ENCODE measurements at regions not wholly inside any gene's neighbourhood (a gene's known extent, or its start where the extent isn't known, plus 50 kb on each side); places are given as distances from the start of the nearest gene placed in this dataset.
"Not testable (repeated sequence)": the region's sequence is repeated elsewhere in the genome, so short reads cannot be mapped to it uniquely, and the experiment has no call there.

- no peaks in the 10 kb centered on the region for H3K36me3 Mint-ChIP-seq
- no peak overlapping the region for H3K27ac Mint-ChIP-seq
- DNase-seq, result no peak
- ATAC-seq, result no peak
- CTCF ChIA-PET, result no interaction called here
- H3K27me3 Mint-ChIP-seq, result no peaks in the 10 kb centered on the region
- H3K4me1 Mint-ChIP-seq, result no peaks in the 10 kb centered on the region
- no peak overlapping the region for H3K4me3 Mint-ChIP-seq
- no peaks in the 10 kb centered on the region for H3K9me3 Mint-ChIP-seq (ENCODE audit: low read depth)
Measured at GRCh38 chr6:115618256-115618655, 442.4 kb downstream of the FRK start.

- ATAC-seq, result no peak
- Mint-ChIP-seq H3K36me3 (no peaks in the 10 kb centered on the region), H3K9me3 (ENCODE audit: low read depth) (no peaks in the 10 kb centered on the region), H3K27ac (no peak overlapping the region), H3K4me3 (no peak overlapping the region), H3K27me3 (no peaks in the 10 kb centered on the region), H3K4me1 (no peaks in the 10 kb centered on the region)
- CTCF ChIA-PET, result no interaction called here
- DNase-seq, result no peak
Measured at GRCh38 chr6:115617031-115617430, 443.7 kb downstream of the FRK start.

- Mint-ChIP-seq H3K4me3 (no peak overlapping the region), H3K36me3 (no peaks in the 10 kb centered on the region), H3K27ac (no peak overlapping the region), H3K27me3 (no peaks in the 10 kb centered on the region), H3K4me1 (no peaks in the 10 kb centered on the region), H3K9me3 (ENCODE audit: low read depth) (peaks cover 2% of the 10 kb centered on the region)
- CTCF ChIA-PET, result no interaction called here
- no peak for ATAC-seq
- no peak for DNase-seq
Measured at GRCh38 chr6:115613488-115613887, 447.2 kb downstream of the FRK start.

- no peak overlapping the region for H3K4me3 Mint-ChIP-seq
- no peak overlapping the region for H3K27ac Mint-ChIP-seq
- no peaks in the 10 kb centered on the region for H3K27me3 Mint-ChIP-seq
- no peak for DNase-seq
- H3K36me3 Mint-ChIP-seq, result no peaks in the 10 kb centered on the region
- no peaks in the 10 kb centered on the region for H3K4me1 Mint-ChIP-seq
- CTCF ChIA-PET, result no interaction called here
- peaks cover 2% of the 10 kb centered on the region for H3K9me3 Mint-ChIP-seq (ENCODE audit: low read depth)
- ATAC-seq, result no peak
Measured at GRCh38 chr6:115612796-115613479, 447.8 kb downstream of the FRK start.

- ATAC-seq (no peak), DNase-seq (no peak)
- no peaks in the 10 kb centered on the region for H3K27me3 Mint-ChIP-seq
- H3K36me3 Mint-ChIP-seq, result no peaks in the 10 kb centered on the region
- no peak overlapping the region for H3K27ac Mint-ChIP-seq
- H3K4me3 Mint-ChIP-seq, result no peak overlapping the region
- no peaks in the 10 kb centered on the region for H3K4me1 Mint-ChIP-seq
- peaks cover 2% of the 10 kb centered on the region for H3K9me3 Mint-ChIP-seq (ENCODE audit: low read depth)
- CTCF ChIA-PET, result interaction anchor here (1.2 kb wide), 1 partner anchor 21 kb away, joined by 3 read pairs; no protein-coding TSS in a partner anchor
Measured at GRCh38 chr6:115612216-115612615, 448.5 kb downstream of the FRK start.

- ATAC-seq (no peak), DNase-seq (no peak)
- Mint-ChIP-seq H3K4me3 (no peak overlapping the region), H3K27ac (no peak overlapping the region), H3K27me3 (no peaks in the 10 kb centered on the region), H3K9me3 (ENCODE audit: low read depth) (peaks cover 2% of the 10 kb centered on the region), H3K36me3 (no peaks in the 10 kb centered on the region), H3K4me1 (no peaks in the 10 kb centered on the region)
- CTCF ChIA-PET, result no interaction called here
Measured at GRCh38 chr6:115610696-115611095, 450.0 kb downstream of the FRK start.

GRCh38 chr6:115609111-115609510 lies 451.6 kb downstream of the FRK start:
- H3K27me3 Mint-ChIP-seq, result no peaks in the 10 kb centered on the region
- no peaks in the 10 kb centered on the region for H3K36me3 Mint-ChIP-seq
- no peak overlapping the region for H3K4me3 Mint-ChIP-seq
- ATAC-seq (no peak), DNase-seq (no peak)
- H3K9me3 Mint-ChIP-seq (ENCODE audit: low read depth), result peaks cover 2% of the 10 kb centered on the region
- no peak overlapping the region for H3K27ac Mint-ChIP-seq
- CTCF ChIA-PET, result no interaction called here
- H3K4me1 Mint-ChIP-seq, result no peaks in the 10 kb centered on the region

GRCh38 chr6:115602466-115602865 lies 458.2 kb downstream of the FRK start:
- Mint-ChIP-seq H3K9me3 (ENCODE audit: low read depth) (no peaks in the 10 kb centered on the region), H3K27ac (no peak overlapping the region), H3K4me1 (no peaks in the 10 kb centered on the region), H3K36me3 (no peaks in the 10 kb centered on the region), H3K27me3 (no peaks in the 10 kb centered on the region), H3K4me3 (no peak overlapping the region)
- no peak for DNase-seq
- ATAC-seq, result no peak
- CTCF ChIA-PET, result no interaction called here

GRCh38 chr6:115601509-115601908 lies 459.2 kb downstream of the FRK start:
- Mint-ChIP-seq H3K27me3 (no peaks in the 10 kb centered on the region), H3K27ac (no peak overlapping the region), H3K9me3 (ENCODE audit: low read depth) (no peaks in the 10 kb centered on the region), H3K36me3 (no peaks in the 10 kb centered on the region), H3K4me1 (no peaks in the 10 kb centered on the region), H3K4me3 (no peak overlapping the region)
- CTCF ChIA-PET, result no interaction called here
- DNase-seq (no peak), ATAC-seq (no peak)

GRCh38 chr6:115601064-115601463 lies 459.6 kb downstream of the FRK start:
- no peak for ATAC-seq
- no peaks in the 10 kb centered on the region for H3K4me1 Mint-ChIP-seq
- DNase-seq, result no peak
- H3K36me3 Mint-ChIP-seq, result no peaks in the 10 kb centered on the region
- H3K27ac Mint-ChIP-seq, result no peak overlapping the region
- H3K27me3 Mint-ChIP-seq, result no peaks in the 10 kb centered on the region
- no peaks in the 10 kb centered on the region for H3K9me3 Mint-ChIP-seq (ENCODE audit: low read depth)
- CTCF ChIA-PET, result no interaction called here
- H3K4me3 Mint-ChIP-seq, result no peak overlapping the region

GRCh38 chr6:115594891-115595290 lies 465.8 kb downstream of the FRK start:
- Mint-ChIP-seq H3K9me3 (ENCODE audit: low read depth) (peaks cover 5% of the 10 kb centered on the region), H3K36me3 (no peaks in the 10 kb centered on the region), H3K27me3 (no peaks in the 10 kb centered on the region), H3K4me3 (no peak overlapping the region), H3K4me1 (no peaks in the 10 kb centered on the region), H3K27ac (no peak overlapping the region)
- no peak for ATAC-seq
- DNase-seq, result no peak
- CTCF ChIA-PET, result no interaction called here

- Mint-ChIP-seq H3K4me1 (no peaks in the 10 kb centered on the region), H3K27ac (no peak overlapping the region), H3K9me3 (ENCODE audit: low read depth) (peaks cover 5% of the 10 kb centered on the region), H3K4me3 (no peak overlapping the region), H3K36me3 (no peaks in the 10 kb centered on the region), H3K27me3 (no peaks in the 10 kb centered on the region)
- CTCF ChIA-PET, result no interaction called here
- no peak for ATAC-seq
- no peak for DNase-seq
Measured at GRCh38 chr6:115592025-115592424, 468.7 kb downstream of the FRK start.

GRCh38 chr6:115589072-115589471 lies 471.6 kb downstream of the FRK start:
- H3K9me3 Mint-ChIP-seq (ENCODE audit: low read depth); H3K4me1 Mint-ChIP-seq; H3K4me3 Mint-ChIP-seq; ATAC-seq; CTCF ChIA-PET; H3K27ac Mint-ChIP-seq; H3K27me3 Mint-ChIP-seq; DNase-seq; H3K36me3 Mint-ChIP-seq: not testable (repeated sequence)

- Mint-ChIP-seq H3K4me3 (no peak overlapping the region), H3K27ac (no peak overlapping the region), H3K9me3 (ENCODE audit: low read depth) (no peaks in the 10 kb centered on the region), H3K4me1 (no peaks in the 10 kb centered on the region), H3K36me3 (no peaks in the 10 kb centered on the region), H3K27me3 (no peaks in the 10 kb centered on the region)
- CTCF ChIA-PET, result no interaction called here
- no peak for DNase-seq
- no peak for ATAC-seq
Measured at GRCh38 chr6:115583290-115583689, 477.4 kb downstream of the FRK start.

GRCh38 chr6:115582386-115582785 lies 478.3 kb downstream of the FRK start:
- Mint-ChIP-seq H3K36me3 (no peaks in the 10 kb centered on the region), H3K27ac (no peak overlapping the region), H3K27me3 (no peaks in the 10 kb centered on the region), H3K9me3 (ENCODE audit: low read depth) (peaks cover 3% of the 10 kb centered on the region), H3K4me3 (no peak overlapping the region), H3K4me1 (no peaks in the 10 kb centered on the region)
- no peak for ATAC-seq
- CTCF ChIA-PET, result no interaction called here
- DNase-seq, result no peak

Data from activated CD8-positive, alpha-beta memory T cell treated with anti-CD3 and anti-CD28 coated beads, Interleukin-2, amount 10 ng/mL, durations not matched to agents 7 days and 5 days (primary cell).